Stimulated activated CD4-positive, alpha-beta T cell treated with anti-CD3 and anti-CD28 coated beads, TNF-alpha, amount 100 ng/mL, for 24 hours (primary cell): ENCODE measurements at regions not wholly inside any gene's neighbourhood (a gene's known extent, or its start where the extent isn't known, plus 50 kb on each side); places are given as distances from the start of the nearest gene placed in this dataset.
"Not testable (repeated sequence)": the region's sequence is repeated elsewhere in the genome, so short reads cannot be mapped to it uniquely, and the experiment has no call there.

Experiments used
- DNase-seq, 3 experiments: peaks; one replicate each; pipeline ENCODE4 v3.0.0-alpha.2; 2020; ENCODE audit warnings: low read depth in 3 of 3

GRCh38 chr17:47066841-47067682 lies 88.0 kb upstream of the RPRML start:
- peak; percentile 45 to 74 (median 47) for DNase-seq

- no peak for DNase-seq
Measured at GRCh38 chr17:47066095-47066494, 87.0 kb upstream of the RPRML start.

GRCh38 chr17:47064684-47065083 lies 85.6 kb upstream of the RPRML start:
- DNase-seq: no peak

GRCh38 chr17:47063475-47063874 lies 84.4 kb upstream of the RPRML start:
- DNase-seq: no peak

- DNase-seq: not testable (repeated sequence)
Measured at GRCh38 chr17:47062851-47063250, 83.8 kb upstream of the RPRML start.

GRCh38 chr17:47060005-47060404 lies 81.0 kb upstream of the RPRML start:
- DNase-seq: not testable (repeated sequence)

- no peak for DNase-seq
Measured at GRCh38 chr17:47057830-47058229, 78.8 kb upstream of the RPRML start.

GRCh38 chr17:47057279-47057678 lies 78.2 kb upstream of the RPRML start:
- not testable (repeated sequence) for DNase-seq

GRCh38 chr17:47056687-47057086 lies 77.6 kb upstream of the RPRML start:
- not testable (repeated sequence) for DNase-seq
